ENCODE measurements at regions not wholly inside any gene's neighbourhood (a gene's known extent, or its start where the extent isn't known, plus 50 kb on each side); places are given as distances from the start of the nearest gene placed in this dataset.

GRCh38 chr1:50300297-50300696 lies 122.9 kb downstream of the DMRTA2 start:
- H3K27ac ChIP-seq = no peak overlapping the region
- DNase-seq (ENCODE audit: low read depth, low spot score) = no peak

- H3K27ac ChIP-seq = no peak overlapping the region
- no peak for DNase-seq (ENCODE audit: low read depth, low spot score)
These were observed 127.7 kb downstream of the DMRTA2 start for GRCh38 chr1:50295566-50295965.

- DNase-seq (ENCODE audit: low read depth, low spot score) = no peak
- H3K27ac ChIP-seq = no peak overlapping the region
These were observed 131.0 kb downstream of the DMRTA2 start for GRCh38 chr1:50292276-50292675.

DNA sequence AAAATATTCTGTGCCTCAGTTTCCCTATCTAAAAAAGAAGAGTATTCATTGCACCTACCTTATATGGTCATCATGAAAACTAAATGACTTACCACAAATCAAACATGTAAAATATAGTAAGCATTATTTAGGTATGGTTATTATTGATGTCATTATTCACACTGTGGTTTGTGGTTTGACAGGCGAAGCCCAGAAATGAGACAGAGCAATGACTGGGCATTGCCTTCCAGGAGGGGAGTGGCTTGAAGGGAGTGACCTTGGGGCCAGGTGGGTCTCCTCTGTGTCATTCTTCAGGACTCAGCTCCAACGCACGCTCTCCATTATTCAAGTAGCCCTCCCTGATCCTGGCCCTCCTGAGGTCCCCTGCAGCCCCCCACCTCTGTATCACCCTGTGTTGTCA lies 133.7 kb downstream of the DMRTA2 start:
- DNase-seq (ENCODE audit: low read depth, low spot score) = no peak
- H3K27ac ChIP-seq = no peak overlapping the region

GRCh38 chr1:50285994-50286393 lies 137.2 kb downstream of the DMRTA2 start:
- no peak overlapping the region for H3K27ac ChIP-seq
- DNase-seq (ENCODE audit: low read depth, low spot score) = no peak

DNA sequence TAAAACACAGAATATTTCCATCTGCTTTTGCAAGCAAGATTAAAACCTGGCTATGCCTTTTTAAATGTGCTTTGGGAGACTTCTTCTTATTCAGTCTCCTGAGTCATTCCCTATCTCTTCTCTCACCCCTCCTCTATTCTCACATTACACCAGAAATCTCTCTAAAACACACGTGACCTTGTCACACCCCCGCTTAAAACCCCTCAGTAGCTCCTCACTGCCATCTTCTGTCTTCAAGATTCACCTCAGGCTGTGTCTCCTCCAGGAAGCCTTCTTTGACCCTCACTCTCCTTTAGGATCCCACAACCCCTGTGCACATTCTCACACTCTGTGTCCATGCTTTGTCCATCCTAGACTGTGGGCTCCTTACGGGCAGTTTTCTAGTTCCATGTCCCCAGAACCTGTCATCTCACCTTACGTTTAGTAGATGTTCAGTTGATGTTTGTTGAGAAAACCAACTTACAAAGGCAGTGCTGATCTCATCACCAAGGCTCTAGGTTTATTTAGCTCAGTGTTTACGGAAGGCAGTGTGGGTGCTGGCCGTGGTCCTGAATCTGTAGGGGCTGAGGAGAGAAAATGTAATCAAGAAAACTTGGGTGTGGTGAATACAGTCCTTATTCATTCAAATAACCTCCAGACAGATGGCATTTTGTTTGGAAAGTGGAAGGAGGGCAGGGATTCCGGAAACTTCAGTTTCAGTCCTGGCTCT lies 143.5 kb downstream of the DMRTA2 start:
- H3K27ac ChIP-seq = no peak overlapping the region
- DNase-seq (ENCODE audit: low read depth, low spot score) = no peak

GRCh38 chr1:50278961-50279360 lies 144.3 kb downstream of the DMRTA2 start:
- no peak for DNase-seq (ENCODE audit: low read depth, low spot score)
- no peak overlapping the region for H3K27ac ChIP-seq

- no peak for DNase-seq (ENCODE audit: low read depth, low spot score)
- H3K27ac ChIP-seq = no peak overlapping the region
These were observed 144.8 kb downstream of the DMRTA2 start for GRCh38 chr1:50278410-50278809.

- DNase-seq (ENCODE audit: low read depth, low spot score) = no peak
- H3K27ac ChIP-seq = no peak overlapping the region
These were observed 147.7 kb downstream of the DMRTA2 start for GRCh38 chr1:50275566-50275965.

DNA sequence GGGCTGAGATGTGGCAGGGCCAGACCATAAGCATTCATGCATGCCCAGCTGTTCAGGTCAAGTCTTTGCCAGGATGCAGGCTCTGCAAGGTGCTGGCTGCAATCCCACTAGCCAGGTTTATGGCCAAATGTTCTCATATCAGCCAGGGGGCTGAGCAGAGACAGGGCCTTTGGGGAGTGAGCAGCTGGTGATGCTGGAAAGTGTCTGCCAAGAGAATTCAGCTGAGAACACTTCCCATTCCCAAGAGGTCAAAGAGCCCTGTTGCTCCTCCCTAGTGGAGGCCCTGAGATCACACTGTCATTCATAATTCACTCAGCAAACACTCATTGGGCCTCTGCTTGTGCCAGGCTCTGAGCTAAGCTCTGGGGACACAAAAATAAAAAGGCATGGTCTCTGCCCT lies 150.3 kb downstream of the DMRTA2 start:
- DNase-seq (ENCODE audit: low read depth, low spot score) = no peak
- no peak overlapping the region for H3K27ac ChIP-seq

GRCh38 chr1:50271968-50272578 lies 151.2 kb downstream of the DMRTA2 start:
- DNase-seq (ENCODE audit: low read depth, low spot score) = no peak
- no peak overlapping the region for H3K27ac ChIP-seq

DNA sequence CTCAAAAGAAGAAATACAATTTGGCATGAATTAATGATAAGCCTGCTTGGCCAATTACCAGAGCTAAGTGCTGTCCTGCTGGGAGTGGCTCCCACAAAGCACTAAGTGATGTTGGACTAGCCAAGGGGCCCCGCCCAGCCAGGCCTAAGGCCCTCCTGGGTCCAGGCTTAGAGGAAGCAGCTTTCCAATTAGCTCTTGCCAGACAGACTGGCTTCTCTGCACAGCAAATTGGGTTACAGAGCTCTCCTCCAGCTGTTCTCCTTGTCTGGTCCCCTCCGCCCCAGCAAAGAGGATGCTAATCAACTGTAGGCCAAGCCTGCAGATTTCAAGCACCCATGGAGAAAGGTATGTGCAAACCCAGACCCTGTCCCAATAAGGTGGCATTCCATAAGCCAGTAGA lies 151.9 kb downstream of the DMRTA2 start:
- no peak for DNase-seq (ENCODE audit: low read depth, low spot score)
- no peak overlapping the region for H3K27ac ChIP-seq

- no peak for DNase-seq (ENCODE audit: low read depth, low spot score)
- no peak overlapping the region for H3K27ac ChIP-seq
These were observed 152.3 kb downstream of the DMRTA2 start for GRCh38 chr1:50270926-50271325.

DNA sequence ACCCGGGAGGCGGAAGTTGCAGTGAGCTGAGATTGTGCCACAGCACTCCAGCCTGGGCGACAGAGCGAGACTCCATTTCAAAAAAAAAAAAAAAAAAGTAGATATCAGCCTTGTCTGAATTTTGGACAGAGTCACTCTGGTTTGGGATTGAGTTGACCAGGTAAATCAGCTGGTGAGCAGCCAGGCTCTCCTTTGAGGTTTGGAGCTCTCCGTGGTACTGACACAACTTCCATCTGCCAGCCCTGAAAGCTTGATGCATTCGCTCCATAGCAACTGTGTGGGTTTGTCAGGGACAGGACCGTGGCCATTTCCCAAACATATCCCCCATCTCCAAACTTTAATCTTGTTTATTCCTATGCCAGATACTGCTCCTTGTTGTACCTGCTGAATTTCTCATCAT lies 155.2 kb downstream of the DMRTA2 start:
- DNase-seq (ENCODE audit: low read depth, low spot score) = no peak

DNA sequence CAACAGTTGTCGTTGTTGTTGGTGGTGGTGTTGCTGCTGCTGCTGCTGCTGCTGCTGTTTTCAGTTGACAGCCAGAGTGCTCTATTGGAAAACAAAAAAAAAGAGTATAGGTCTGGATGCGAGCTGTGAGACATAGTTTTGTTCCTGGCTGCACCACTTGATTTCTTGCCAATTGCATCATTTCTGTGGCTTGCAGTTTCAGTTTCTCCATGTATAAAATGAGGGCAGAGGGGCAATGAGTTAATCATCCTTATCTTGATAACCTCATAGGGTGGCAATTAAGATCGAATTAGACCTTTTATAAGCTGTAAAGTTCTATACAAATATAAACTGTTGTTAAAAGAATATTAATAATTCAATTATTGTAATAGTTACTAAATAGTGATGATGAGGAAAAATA lies 156.7 kb downstream of the DMRTA2 start:
- DNase-seq (ENCODE audit: low read depth, low spot score) = no peak
- no peak overlapping the region for H3K27ac ChIP-seq

More for the DNA sequence above, 155.2 kb downstream of the DMRTA2 start:
- H3K27ac ChIP-seq = no peak overlapping the region

DNA sequence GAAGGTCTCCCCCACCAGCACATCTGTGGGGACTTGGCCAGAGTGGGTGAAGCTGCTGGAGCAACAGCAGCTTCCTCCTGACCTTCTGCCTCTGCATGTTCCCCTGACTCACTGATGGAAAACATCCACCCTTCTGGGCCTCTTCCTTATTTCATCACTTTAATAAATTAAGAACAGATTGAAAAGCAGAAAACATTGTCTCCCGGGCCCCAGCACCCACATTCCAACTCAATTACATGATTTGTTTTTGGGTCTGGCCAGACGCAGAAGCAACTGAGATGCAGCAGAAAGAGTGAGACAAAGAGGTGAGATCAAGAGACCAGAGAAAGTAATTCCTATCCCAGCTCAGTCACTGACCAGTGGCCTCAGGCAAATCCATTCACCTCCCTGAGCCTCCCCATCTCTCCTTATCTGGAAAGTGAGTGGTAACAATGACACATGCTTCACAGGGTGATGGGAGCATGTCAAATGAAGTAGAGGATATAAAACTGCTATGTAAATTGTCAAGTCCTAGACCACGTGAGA lies 157.1 kb downstream of the ELAVL4 start:
- DNase-seq (ENCODE audit: low read depth, low spot score) = no peak
- no peak overlapping the region for H3K27ac ChIP-seq

DNA sequence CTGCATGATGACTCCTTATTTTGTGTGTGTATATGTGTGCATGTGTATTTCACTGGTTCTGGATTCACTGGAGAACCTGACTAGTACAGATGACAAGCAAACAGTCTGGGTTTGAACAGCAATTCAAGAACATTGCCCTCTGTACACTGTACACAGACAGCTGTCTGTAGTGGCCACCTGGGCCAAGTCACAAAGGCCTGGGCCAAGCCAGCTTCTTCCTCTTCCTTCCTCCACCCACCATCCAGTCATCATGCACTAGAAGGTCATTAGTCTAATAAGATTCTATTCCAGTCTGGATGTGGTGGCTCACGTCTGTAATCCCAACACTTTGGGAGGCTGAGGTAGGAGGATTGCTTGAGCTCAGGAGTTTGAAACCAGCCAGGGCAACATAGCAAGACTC lies 155.9 kb downstream of the ELAVL4 start:
- no peak for DNase-seq (ENCODE audit: low read depth, low spot score)
- H3K27ac ChIP-seq = no peak overlapping the region

- no peak for DNase-seq (ENCODE audit: low read depth, low spot score)
- H3K27ac ChIP-seq = no peak overlapping the region
These were observed 153.7 kb downstream of the ELAVL4 start for GRCh38 chr1:50262436-50262835.

- no peak overlapping the region for H3K27ac ChIP-seq
- DNase-seq (ENCODE audit: low read depth, low spot score) = no peak
These were observed 153.2 kb downstream of the ELAVL4 start for GRCh38 chr1:50261951-50262350.

- H3K27ac ChIP-seq = no peak overlapping the region
- no peak for DNase-seq (ENCODE audit: low read depth, low spot score)
These were observed 149.4 kb downstream of the ELAVL4 start for GRCh38 chr1:50257940-50258685.

DNA sequence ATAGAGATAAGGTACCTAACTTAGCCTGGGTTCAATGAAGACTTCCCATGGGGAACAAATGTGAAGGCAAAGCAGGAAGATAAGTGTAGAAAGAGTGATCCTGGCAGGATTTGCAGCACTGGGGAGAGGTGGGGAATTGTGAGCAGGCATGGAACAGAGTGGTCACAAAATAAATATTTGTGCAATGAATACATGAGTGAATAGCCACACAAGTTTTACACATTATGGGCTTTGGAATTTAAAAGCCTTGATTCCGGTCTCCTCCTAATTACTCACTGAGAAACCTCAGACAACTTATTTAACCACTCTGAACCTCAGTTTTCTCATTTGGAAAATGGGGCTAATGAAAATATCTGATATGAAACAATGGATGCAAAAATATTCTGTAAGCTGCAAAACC lies 148.3 kb downstream of the ELAVL4 start:
- DNase-seq (ENCODE audit: low read depth, low spot score) = no peak
- H3K27ac ChIP-seq = no peak overlapping the region

All from epithelial cell of prostate (primary cell).